GM18508 (cell line): ENCODE measurements at regions not wholly inside any gene's neighbourhood (a gene's known extent, or its start where the extent isn't known, plus 50 kb on each side); places are given as distances from the start of the nearest gene placed in this dataset.

Experiments
- ATAC-seq: cut with Tn5 transposase; IDR thresholded peaks from one replicate; pipeline ENCODE4 v1.9.1; 2021; ENCODE audit warnings: moderate number of reproducible peaks; ENCODE audit not compliant: insufficient read depth, unreplicated experiment

DNA sequence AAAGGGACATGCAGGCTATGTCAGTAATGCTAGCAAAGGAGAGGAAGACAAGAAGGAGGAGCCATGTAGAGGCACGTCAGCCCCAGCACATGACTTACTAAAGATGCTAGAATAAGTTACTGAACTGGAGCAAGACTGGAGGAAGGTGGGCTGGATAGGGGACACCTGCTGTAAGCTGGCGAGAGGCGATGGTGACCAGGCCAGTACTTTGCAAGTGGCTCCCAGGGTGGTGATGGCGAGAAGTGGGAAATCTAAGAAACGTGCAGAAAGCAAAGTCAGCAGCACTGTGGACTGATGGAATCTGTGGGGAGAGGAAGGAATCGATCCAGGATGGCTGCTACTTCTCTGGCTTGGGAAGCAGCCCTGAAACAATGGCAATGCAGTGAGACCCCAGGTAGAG lies 617.1 kb upstream of the ADAMTS16 start:
- no peak for ATAC-seq

DNA sequence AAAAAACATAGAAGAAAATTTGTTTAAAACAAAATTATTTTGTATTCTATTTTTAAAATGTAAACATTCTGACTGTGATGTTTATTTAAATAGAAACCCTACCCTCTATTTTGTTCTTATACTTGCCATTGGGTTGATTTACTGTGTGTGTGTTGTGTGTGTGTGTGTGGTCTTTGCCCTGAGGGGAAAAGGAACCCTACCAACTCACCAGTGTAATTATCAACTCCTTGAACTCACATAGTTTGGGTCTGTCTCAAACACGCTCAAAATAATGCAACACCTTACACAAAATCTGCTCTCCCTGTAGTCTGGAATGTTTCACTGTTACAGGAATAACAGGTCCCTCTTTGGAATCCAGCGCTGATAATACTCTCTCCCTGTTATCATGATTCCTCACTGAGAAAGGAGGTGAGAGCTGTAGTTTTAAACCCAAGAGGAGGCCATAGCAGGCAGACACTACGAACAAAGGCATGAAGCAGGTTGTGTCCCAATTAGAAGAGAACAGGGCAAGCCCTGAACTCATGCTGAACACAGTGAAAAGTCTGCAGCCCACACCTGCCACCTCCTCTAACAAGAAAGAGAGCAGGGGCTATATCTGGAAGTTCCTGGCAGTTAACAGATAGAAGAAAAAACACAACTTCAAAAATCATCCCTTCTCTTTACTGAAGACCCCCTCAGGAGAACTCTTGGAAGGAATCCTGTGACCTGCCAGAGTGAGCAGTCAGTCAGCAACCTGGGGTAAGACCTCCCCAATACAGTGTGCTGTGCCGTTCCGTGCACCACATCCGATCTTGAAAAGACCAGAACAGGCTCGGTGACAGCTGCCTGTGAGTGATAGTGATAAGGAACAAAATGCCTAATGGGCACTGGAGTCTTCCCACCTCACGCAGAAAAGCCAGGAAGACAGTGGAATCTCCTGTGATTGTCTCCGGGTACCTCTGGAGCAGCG lies 608.1 kb upstream of the ADAMTS16 start:
- no peak for ATAC-seq

DNA sequence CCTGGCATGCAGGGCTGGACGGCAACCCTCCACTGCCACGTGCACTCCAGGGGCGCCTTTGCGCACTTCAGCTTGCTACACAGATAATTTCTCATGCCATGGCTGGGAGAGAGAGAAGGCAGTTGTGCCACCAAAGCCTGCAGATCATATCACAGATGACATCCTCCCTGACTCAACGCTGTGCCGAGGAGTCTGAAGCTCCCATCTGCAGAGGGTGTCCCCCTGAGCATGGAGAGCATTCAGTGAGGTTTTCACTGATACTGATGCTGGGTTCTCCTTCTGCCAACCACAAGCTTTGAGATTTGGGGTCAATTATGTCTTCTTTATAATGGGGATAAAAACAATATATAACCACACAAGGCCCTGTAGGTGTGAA lies 607.4 kb upstream of the ADAMTS16 start:
- no peak for ATAC-seq

DNA sequence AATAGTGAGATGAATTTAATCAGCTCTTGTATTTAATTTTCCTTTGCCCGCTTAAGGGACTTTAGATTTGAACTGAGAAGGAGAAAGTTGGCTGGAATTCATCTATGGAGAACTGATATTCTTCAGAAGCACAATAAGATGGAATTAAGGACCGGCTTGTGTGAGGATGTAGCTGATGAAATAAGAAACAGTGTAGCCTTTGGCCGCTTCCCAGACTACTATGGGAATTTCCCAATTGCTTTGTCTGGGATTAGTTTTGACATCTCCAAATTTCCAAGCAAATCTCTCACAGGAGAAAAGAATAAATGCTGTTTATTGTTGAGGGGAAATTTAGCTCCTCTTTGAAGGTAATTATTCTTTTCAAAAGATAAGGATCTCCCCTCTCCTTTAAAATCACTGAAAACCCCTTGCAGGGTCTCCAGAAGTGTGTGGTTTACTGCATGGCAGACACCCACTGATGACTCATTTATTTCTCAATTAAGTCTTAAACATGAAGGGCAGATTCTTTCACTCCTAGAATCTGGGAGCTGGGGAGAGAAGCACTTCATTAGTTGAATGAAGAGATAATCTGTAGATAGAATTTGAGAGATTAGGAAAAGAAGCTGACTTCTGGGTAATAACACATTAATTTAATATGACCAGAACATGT lies 606.5 kb upstream of the ADAMTS16 start:
- ATAC-seq = no peak

DNA sequence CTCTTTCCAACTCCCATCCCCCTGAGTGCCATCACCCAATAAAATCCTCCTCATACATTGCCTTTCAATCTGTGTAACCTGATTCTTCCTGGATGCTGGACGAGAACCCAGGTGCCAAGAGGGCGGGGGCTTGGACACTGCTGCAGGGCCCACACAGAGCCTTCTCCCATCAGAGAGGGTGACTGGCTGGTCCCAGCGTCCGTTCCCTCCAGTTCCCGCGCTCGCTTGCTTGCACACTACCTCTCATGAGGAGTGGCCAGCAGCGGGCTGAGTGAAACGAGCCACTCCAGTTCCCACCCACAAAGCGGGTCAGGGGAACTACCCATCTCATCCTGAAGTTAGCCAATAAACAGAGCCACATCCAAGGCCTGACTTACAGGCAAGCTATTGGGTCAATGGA lies 602.6 kb upstream of the ADAMTS16 start:
- ATAC-seq = no peak

DNA sequence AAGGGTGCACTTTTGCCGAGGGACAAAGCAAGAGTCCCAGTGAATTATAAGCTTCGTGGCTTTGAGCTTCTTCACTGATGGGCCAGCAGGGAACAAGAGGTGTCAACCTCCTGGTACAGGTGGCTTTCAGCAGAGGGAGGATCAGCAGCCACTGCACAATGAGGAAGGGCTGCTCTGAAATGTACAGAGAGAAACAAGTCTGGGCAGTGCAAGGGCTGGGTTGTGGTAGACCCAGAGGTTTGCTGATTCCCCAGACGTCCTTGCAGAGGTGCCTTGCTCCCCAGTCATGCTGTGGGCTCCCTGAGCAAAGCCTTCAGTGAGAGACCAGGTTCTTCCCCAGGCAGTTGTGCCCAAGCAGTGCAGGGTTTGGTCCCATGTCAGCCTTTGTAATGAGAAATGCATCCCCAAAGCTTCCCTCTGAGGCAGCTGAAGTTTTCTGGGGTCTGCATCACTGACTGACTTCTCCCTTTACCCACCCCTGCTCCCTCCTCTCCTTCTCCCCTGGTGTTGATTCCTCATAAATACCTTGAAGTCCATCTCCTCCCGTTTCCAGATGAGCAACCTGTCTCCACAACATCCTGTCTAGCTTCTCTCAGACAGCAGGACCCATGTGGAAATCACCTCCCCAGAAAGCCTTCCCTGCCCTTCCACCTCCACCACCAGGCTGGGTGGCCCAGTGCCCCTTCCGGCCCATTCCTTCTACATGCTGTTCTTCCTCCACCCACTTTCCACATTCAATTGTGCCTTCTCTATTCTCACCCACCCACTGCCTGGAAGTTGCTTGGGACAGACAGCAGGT lies 599.6 kb upstream of the ADAMTS16 start:
- no peak for ATAC-seq

DNA sequence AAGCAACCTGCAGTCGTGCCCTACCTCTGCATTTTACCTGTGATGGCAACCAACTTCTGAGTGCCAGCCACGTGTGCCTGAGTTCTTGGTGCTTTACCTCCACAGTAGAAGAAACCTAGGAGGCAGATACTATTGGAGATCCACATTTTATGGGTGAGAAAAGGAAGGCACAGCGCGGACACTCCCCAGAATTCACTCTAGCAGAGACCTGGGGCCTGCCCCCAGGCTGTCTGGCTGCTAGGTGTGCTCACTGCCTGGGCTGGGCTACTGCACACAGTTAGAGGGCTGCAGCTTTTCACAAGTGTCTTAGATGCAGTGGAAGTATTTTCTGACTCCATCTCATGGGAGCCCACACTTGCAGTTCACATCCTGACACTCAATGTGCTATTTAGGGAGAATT lies 598.8 kb upstream of the ADAMTS16 start:
- ATAC-seq = no peak

DNA sequence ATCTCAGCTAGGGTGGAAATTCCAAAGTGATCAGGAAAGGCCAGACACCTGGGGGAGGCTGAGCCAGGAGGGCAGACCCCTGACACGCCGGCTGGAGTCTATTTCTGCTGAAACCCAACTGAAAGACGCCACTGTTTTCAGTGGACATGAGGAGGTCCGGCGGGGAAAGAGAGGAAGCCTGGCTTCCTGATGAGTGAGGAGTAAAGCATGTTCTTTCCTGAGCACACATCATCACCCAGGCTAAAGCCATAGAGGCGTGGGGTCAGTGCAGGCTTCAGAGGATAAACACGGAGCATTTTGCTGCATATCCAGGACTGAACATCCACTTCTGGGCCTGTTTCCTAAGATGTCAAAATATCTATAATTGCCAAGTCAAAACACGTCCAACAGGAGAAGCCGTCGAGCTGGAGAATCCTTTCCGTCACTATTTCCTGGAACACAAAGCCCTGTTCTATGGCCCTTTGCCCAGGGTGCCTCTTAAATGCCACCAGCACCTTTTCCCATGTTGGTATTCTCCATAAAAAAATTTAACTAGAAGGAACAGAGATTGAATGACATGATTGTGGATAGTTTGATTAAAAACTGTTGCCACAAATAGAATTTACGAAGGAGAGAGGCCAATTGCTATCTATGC lies 597.9 kb upstream of the ADAMTS16 start:
- ATAC-seq = no peak

DNA sequence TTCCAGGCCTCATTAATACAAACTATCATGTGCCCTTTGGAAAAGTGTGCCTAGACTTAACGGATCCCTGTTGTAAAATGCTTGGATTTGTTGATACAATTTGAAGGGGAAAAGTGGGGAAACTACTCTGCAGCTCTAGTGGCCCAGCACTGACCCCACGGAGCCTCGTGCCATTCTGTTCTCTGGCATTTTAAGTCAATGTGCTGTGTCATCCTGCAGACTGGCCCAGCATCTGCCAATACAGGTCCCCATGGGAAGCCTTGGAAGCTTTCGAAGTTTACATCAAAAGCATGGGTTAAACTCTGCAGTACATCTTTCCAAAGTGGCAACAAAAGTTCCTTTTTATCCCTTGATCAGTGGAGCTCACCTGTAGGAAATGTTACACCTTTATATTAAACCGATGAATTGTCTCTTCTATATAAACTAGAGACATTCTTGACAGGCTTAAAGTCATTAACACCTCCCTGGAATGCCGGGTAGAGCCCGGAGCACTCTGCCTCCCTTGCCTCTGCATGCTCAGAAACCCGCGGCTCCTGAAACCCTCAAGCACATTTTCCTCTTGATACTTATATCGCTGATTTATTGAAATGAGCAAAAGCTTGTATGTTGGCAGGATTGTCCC lies 596.0 kb upstream of the ADAMTS16 start:
- no peak for ATAC-seq

DNA sequence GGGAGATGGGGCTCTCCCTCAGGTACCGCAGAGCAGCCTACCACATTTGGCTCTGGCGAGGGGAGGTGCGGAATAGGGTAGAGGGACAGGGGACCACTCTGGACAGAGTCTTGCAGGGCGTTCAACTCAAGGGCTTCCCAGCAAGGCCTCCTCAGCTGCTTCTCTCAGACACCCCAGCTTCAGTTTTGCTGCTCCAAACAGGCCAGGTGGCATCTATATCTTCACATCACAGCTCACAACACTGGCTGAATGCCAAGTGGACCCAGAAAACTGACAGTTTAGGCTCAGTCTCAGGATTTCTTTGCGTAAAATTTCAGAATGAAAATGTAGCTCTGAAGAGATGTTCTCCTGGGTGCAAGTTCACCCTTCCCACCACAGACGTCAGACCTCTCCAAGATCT lies 592.6 kb upstream of the ADAMTS16 start:
- no peak for ATAC-seq

DNA sequence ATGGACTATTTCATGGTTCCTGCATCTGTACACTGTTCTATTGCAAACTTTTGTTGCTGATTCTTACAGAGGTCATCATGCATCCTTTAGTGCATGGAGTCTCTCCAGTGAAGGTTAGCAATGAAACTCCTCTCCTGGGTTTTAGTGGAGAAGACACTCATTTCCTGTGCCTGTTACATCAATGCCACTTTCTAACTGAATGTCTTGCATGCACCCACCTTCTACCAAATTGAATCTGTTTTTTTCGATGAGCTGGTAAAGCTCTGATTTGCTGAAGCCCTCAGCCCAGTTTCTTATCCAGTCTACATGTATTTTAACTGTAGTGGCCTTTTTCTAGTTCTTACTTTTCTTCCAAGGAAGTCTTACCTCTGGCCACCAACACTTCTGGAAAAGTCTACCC lies 591.8 kb upstream of the ADAMTS16 start:
- ATAC-seq = no peak

DNA sequence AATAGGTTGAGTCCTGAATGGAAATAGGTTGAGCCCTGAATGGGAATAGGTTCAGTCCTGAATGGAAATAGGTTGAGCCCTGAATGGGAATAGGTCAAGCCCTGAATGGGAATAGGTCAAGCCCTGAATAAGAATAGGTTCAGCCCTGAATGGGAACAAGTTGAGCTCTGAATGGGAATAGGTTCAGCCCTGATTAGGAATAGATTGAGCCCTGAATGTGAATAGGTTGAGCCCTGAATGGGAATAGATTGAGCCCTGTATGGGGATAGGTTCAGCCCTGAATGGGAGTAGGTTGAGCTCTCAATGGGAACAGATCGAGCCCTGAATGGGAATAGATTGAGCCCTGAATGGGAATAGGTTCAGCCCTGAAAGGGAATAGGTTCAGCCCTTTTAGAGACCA lies 590.8 kb upstream of the ADAMTS16 start:
- ATAC-seq = no peak

DNA sequence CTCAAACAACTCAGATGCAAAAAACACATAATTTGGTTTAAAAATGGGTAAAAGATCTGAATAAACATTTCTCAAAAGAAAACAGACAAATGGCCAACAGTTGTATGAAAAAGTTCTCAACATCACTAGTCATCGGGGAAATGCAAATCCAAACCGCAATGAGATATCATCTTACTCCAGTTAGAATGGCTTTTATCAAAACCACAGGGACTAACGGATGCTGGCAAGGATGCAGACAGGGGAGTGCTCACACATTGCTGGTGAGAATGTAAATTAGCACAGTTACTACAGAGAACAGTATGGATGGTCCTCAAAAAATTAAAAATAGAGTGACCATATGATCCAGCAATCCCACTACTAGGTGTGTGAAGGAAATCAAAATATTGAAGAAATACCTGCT lies 589.1 kb upstream of the ADAMTS16 start:
- no peak for ATAC-seq

DNA sequence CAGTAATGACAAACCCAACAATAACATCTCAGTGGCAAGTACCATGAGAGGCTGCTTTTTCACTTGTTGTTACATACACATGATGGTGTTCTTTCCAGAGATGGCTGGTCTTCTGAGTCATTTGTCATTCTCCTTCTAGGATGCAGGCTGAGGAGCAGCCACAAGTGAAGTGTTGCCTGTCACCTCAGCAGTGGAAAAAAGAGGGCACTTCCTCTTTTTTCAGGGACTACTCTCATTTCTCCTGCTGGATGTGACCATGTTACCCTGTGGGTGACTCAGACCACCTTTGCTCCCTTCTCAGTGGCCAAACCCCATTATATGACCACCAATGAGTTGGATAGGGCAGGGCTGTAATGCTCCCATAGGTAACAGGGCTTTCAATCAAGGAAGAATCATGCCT lies 587.0 kb upstream of the ADAMTS16 start:
- no peak for ATAC-seq

DNA sequence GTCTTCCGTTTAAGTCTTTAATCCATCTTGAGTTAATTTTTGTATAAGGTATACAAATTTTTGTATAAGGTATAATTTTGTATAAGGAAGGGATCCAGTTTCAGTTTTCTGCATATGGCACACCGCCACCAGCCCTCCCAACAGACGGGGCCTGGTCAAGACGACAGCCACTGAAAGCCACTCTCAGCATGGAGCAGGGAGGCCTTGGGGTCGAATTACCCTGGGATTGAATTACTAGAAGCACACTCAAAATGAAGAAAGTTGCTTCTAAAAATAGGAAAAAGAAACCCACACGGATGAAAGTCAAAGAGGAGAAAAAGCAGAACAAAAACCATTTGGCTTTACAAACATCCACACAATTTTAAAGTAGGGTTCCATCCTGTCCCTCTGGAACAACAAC lies 586.2 kb upstream of the ADAMTS16 start:
- no peak for ATAC-seq

DNA sequence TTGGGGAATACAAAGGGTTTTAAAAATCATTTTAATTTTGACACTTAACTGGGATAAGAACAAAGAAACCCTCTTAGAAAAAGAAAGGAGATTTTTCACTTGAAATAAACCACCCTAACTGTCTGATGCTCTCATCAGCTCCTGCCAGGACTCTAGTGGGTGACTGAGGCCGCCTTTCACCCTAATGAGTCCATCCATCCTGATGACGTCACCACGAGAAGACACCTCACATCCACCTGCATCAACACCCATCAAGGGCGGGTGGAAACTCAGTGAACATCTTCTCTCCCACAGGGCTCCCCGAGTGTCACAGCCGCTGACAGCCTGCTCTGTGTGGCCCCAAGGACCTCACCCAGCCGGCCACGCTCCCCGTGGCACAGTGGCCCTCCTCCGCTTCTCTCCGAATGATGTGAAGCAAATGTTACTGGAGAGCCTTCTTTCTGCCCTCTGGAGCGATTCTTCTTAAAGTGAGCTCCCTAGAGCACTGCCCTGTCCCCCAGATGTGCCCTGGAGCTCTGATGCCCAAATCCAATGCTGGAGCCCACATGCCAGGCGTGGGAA lies 584.3 kb upstream of the ADAMTS16 start:
- ATAC-seq = no peak

DNA sequence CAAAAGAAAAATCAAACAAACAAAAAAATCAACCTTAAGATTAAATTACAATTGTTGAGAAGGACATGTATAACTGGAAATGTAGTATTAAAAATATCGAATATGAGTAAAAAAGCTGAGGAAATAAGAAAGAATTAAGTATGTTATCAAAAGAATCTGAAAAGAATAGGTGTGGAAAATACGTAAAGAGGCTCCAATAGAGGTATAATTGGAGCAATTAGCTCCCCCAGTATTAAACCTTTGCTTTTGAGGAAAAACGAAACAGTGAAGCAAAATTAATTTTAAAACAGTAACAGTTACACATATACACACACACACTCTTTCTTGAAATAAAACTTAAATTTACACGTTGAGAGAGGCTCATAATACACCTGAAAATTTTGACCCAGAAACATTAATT lies 578.7 kb upstream of the ADAMTS16 start:
- no peak for ATAC-seq

DNA sequence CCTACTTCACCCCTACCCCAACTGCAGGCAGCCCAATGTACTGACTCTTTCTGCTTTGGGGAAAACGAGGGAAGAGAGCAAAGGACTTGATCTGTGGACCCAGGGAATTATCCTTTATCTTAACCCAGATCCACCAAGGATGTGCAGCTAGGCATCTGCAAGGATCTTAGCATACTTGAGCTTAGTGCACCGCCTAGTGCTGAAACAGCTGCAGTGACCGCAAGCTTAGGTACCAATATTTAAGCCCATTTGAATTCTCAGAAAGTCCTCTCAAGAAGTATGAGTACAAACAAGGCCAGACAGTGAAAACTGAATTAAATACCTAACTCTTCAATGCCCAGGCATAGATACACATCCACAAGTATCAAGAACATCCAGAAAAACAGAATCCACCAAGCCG lies 576.7 kb upstream of the ADAMTS16 start:
- ATAC-seq = no peak

DNA sequence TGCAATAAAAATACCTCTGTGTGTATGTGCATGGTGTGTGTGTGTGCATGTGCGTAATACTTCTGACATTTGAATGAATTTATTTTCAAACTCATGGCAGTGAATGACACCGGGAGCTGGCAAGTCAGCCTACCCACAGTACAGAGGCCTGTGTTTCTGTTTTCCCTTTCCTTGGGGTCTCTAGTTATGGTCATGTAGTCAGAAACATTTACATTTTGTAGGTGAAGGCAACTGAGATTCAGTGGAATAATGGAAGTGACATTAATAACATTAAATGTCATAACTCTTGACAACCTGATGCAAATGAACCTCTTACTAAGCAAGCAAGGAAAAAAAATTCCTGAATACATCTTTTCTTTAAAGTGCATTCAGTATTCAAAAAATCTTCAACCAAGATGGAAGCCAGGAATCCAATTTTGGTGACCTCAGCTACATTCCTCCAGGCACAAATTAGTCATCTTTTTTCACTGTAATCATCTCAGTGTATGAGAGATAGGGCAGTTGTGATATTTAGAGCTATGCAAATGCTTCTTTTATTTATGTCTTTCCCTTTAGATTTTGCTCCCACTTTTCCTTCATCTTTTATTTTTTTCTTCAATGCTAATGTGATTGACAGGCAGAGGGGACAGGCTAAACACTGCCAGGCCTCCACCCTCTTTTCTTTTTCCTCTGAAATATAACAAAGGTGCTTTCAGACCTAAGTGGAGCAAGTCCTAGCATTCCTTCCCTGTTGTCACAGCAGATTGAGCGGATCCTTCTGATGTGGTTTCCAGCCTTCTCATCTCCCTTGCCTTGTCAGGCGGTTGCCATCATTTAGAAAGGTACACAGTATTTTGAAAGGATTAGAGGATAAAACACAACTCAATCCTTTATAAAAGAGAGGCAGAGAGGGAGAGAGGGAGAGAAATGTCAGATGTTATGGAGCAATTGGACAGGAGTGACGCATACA lies 569.8 kb upstream of the ADAMTS16 start:
- ATAC-seq = no peak
